ENCODE measurements at regions not wholly inside any gene's neighbourhood (a gene's known extent, or its start where the extent isn't known, plus 50 kb on each side); places are given as distances from the start of the nearest gene placed in this dataset.

DNA sequence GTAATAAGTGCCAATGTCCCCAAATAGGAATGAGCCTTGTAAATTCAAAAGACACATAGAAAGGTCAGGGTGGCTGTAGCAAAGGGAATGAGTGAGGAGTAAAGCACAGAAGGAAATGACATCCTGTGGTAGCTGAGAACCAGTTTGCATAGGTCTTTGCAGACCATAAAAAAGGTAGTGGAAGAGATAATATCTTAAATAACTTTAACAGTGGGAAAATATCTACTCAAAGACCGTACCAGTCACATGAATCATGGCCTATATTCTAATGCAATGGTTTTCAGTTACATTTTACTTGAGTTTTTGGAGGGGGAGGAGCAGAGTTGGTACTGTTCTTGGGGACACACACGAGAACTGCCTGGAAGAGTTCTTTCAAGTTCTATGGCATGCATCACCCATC is 297.3 kb upstream of the ADAMTS9 start:
- TF ChIP-seq CTCF (IDR thresholded peaks at IDR 0.05) (no peak), POLR2A (IDR thresholded peaks at IDR 0.05) (no peak)

Measured in ovary (tissue), 3 donors.